Neural progenitor cell (in vitro differentiated cells): ENCODE measurements at regions not wholly inside any gene's neighbourhood (a gene's known extent, or its start where the extent isn't known, plus 50 kb on each side); places are given as distances from the start of the nearest gene placed in this dataset.

ENCODE experiments used
- CTCF ChIP-seq: fragments of 200-600 bp; sonication (generic); IDR thresholded peaks from 2 replicates; pipeline ENCODE4 v1.5.1; 2017; ENCODE audit warnings: antibody characterized with exemption, mild to moderate bottlenecking
- EZH2phosphoT487 ChIP-seq: fragments of 200-600 bp; sonication (generic); IDR thresholded peaks from 2 replicates; pipeline ENCODE4 v1.6.1; 2017; ENCODE audit warnings: antibody characterized with exemption

- TF ChIP-seq CTCF (peak; percentile 82), EZH2phosphoT487 (no peak)
Measured at GRCh38 chr12:45122768-45123380, 72.0 kb upstream of the DBX2 start.
